RPMI7951 (cell line): ENCODE measurements at regions not wholly inside any gene's neighbourhood (a gene's known extent, or its start where the extent isn't known, plus 50 kb on each side); places are given as distances from the start of the nearest gene placed in this dataset.

Experiments used
- DNase-seq: peaks from one replicate; pipeline ENCODE4 v3.0.0-alpha.2; 2012; ENCODE audit warnings: low read depth

GRCh38 chr10:35906155-35906554 lies 264.1 kb upstream of the FZD8 start:
- no peak for DNase-seq

DNA sequence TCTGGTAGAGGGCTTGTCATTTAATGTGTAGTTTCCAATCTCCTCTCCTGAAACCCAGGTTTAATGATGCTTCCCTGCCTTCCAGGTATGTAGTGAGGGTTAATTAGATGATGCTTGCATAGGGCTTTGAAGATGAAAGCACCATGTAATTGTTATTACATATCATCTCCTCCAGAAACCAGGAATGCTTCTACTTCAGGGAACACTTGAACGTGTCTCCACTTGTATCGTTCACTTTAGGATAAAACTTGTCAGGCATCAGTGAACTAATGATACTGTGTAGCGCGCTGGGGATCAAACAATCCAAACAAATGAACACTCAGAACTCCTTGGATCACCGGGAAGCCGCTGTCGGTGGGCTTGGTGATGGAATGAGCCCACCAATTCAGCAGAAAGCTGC lies 260.9 kb upstream of the FZD8 start:
- no peak for DNase-seq

- peak; percentile 40 for DNase-seq
These were observed 256.8 kb upstream of the FZD8 start for GRCh38 chr10:35898716-35899440.

- DNase-seq, result peak; percentile 31
These were observed 253.9 kb upstream of the FZD8 start for GRCh38 chr10:35896001-35896400.

DNA sequence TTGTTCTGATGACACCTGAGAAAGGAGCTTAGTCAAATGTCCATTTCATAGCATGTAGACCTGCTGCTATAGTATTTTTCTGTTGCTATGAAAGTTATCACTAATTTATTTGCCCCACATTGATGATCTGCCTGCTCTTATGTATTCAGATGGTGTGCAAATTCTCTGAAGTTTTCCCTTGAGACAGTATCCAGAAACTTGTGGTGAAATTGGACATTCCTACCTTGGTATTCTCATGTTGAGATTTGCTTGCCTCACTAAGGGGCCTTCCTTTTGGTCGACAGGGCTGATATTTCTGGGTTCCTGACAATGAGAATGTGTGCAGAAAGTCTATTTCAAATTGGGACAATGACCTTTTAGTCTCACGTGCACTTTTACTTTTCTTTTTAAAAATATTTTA lies 253.2 kb upstream of the FZD8 start:
- no peak for DNase-seq

DNA sequence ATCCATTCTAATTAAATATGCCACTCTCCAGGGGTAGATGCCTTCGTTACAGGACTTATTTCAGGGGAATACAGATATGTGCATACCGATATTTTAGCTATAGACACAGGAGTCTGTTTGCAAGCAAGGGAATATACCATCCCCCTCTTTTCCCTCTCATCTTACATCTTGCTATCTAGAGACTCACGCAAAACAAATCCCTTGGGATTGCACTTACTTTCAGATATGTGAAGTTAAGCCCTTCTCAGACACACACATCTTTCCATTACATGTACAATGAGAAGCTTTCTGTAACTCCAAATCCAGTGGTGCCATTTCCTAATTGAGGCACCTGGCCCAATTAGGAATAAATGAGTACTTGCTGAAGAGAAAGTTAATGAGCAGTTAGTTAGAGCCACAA lies 250.4 kb upstream of the FZD8 start:
- no peak for DNase-seq

DNA sequence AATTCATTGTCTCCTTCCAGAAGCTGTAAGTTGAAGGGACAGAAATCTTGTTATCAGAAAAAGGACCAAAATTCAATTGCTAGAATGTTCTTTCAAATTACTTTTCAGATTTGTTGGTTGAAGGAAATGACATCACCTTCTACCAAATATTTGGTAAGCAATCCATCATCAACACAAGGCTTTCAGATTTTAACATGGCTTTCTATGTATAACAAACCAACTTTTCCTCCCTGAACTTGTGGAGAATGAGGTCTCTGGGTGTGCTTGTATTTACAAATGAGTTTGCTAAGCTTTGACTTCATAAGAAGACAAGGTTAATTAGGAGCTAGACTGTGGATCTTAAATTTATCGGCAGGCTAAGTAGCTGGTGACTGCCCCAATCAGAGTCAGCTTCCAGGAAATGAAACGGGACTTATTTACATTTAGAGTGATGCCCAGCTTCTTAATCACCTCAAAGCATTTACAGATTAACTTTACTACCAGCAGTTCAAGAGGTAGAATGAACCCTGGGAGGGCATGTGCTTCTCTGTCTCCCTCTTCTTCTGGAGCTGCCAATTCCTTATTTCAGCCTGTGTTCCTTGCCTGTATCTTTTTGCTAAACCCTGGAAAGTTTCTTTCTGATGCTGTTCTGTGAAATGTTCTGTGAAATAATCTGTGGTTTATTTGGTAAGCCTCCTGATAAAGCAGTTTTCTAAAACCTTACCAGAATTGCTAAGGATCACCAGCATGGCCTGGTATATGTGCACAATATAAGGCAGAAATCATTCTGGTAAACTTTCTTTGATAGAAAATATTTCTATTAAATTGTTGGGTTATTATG lies 248.8 kb upstream of the FZD8 start:
- no peak for DNase-seq

- DNase-seq, result no peak
These were observed 248.0 kb upstream of the FZD8 start for GRCh38 chr10:35889971-35890675.

- no peak for DNase-seq
These were observed 247.1 kb upstream of the FZD8 start for GRCh38 chr10:35889226-35889625.

GRCh38 chr10:35888400-35888799 lies 246.3 kb upstream of the FZD8 start:
- no peak for DNase-seq

DNA sequence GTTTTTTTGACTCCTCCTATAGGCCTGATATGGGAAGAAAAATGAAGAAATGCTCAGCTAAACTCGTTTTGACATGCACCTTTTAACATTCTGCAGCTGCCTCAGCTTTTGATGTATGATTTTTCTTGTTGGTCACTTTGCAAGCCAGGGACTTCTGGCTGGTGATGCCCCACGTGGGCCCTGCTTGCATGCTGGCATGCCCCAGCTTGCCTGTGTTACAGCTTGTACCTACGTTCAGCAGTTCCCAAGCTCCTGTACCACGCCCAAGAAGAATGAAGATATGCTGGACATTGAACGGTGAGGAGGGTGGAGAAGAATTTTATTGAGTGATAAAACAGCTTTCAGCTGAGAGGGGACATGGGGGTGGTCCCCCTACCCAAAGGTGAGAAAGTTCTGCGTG lies 245.6 kb upstream of the FZD8 start:
- DNase-seq, result no peak

DNA sequence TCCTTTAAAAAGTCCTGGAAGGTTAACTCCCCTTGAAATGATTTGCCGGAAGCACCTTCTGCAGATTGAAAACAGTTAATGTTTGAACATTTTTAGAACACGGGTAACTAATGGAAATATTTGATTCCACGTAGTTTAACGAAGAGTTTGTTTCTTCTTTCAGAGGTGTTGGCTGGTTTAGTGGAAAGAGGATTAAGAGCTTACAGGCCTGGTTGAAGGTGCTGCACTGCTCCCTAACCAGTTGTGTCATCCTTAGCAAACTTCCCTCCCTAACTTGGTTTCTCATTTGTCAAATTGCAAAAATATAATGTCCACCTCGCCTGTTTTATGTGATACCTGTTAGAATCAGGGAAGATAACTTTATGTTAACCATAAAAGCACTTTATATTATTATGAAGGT lies 243.0 kb upstream of the FZD8 start:
- no peak for DNase-seq

DNA sequence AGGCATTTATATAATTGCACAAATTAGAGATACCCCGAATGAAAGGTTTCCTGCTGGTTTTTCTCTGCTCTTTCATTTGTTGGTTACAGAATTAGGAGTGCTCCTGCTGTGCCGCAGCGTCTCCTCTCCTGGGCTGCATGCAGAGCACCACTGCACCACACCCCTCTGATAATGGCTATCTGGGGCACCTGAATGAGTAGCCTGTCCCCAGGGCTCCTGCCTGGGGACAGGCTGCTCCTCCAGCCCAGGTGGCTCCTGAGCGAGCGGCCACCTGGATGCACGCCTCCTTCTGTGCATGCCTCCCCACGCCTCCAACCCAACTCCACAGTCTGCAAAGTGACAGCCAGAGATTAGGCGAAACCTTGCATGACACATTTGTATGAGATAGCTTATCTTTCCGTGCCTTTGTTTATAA lies 242.6 kb upstream of the FZD8 start:
- DNase-seq, result no peak

- no peak for DNase-seq
These were observed 240.5 kb upstream of the FZD8 start for GRCh38 chr10:35882422-35883150.

DNA sequence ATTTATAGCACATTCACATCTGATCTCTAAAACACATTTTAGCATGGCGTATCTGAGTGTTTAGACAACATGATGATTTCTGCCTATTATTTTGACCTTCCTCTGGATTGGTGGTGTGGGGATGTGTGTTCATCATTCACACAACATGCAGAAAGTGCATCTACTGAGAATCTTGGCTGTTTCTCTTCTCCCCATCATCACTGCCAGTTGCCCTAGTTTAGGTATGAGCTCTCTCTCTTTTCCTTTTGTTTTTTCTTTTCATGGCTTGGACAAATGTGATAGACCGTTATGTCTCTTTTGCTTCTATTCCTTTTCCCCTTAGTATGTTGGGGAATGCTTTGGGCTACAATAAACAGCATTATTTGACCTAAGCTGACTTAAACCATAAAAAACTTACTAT lies 239.2 kb upstream of the FZD8 start:
- no peak for DNase-seq

GRCh38 chr10:35876248-35876647 lies 234.2 kb upstream of the FZD8 start:
- peak; percentile 58 for DNase-seq

GRCh38 chr10:35875016-35875676 lies 233.1 kb upstream of the FZD8 start:
- peak; percentile 16 for DNase-seq

GRCh38 chr10:35874311-35875015 lies 232.4 kb upstream of the FZD8 start:
- DNase-seq, result no peak

GRCh38 chr10:35872671-35873070 lies 230.6 kb upstream of the FZD8 start:
- no peak for DNase-seq

DNA sequence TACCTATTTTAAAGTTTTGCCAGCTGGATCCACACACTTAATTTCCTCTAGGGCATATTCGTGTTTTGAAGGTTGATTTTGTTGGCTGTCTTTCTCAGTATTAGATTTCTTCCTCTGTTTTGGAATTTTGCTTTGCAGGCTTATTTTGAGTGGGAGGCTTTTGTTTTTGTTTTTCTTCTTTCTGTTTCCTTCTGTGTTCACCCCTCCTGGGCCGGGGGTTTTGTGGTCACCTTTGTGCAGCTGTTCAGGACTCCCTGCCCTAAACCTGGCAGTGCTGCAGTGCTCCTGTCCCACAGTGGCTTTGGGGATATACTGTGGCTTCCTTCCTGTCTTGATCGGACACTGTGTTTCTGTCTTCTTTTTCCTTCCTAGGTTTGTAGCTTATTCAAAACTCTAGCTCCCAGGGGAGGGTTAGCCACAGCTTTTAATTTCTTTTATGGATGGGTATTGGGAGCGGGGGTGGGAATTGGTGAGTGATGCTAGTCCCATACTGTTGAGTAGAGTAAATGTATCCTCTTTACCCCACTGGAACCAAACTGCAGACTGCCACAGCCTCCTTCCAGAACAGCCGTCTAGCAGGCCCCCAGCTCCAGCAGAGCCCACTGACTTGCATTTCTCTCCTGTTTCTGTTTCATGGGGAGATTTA lies 228.7 kb upstream of the FZD8 start:
- DNase-seq, result peak; percentile 7
